HG03432 (cell line): ENCODE measurements at regions not wholly inside any gene's neighbourhood (a gene's known extent, or its start where the extent isn't known, plus 50 kb on each side); places are given as distances from the start of the nearest gene placed in this dataset.

Experiments
- ATAC-seq: cut with Tn5 transposase; IDR thresholded peaks from one replicate; pipeline ENCODE4 v1.9.1; 2021; ENCODE audit warnings: mild to moderate bottlenecking, moderate library complexity; ENCODE audit not compliant: unreplicated experiment

DNA sequence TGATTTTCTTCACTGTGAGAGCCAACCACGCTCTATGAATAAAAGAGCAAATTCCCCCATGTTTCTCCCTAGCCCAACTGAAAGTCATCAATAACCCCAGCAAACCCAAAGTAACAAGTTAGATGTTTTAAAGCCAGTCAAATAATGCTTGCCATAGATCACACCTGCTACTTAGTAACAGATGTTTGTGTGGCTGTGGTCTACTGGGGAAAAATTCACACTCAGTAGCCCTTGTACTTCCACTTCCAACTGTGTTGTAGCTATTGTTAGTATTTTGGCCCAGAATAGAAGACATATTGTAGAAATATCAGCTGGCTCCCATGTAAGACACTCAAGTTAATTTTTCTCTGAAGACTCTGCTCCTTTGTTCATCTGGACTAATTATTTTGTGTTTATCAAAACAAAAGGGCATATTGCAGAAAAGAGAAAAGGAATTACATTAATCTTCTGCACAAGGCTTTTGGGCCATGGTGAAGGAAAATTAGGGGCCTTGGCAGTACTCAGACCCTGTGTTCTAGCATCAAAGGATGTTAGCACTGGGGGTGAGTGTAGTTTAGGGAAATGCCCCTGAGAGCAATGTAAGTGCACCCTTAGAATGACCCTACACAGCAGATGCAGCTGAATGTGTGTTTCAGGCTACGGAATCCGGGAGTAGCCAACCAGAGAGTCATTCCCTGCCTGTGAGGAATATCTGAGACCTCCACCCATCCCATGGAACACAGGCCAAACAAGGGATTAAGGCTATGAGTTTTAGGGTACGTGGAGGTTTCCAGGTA lies 521.9 kb downstream of the EPHA4 start:
- peak; percentile 84 for ATAC-seq

DNA sequence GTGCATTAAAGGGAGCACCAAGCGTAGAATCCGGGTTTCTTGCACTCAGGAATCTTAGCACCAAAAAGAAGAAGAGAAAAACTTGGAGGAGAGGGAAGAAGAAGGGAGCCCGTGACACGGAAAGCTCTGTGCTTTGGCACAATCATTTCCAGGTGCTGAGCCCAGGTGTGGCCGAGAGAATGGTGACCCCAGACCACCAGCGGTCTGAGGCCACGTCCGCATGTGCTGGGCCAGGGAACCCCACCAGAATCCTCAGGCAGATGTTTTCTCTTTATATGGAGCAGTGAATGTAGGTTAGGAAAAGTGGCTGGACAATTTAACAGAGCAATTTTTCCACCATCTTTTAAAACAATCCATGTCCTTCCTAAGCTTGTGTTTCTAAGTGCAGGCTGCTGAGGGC lies 520.9 kb downstream of the EPHA4 start:
- no peak for ATAC-seq

DNA sequence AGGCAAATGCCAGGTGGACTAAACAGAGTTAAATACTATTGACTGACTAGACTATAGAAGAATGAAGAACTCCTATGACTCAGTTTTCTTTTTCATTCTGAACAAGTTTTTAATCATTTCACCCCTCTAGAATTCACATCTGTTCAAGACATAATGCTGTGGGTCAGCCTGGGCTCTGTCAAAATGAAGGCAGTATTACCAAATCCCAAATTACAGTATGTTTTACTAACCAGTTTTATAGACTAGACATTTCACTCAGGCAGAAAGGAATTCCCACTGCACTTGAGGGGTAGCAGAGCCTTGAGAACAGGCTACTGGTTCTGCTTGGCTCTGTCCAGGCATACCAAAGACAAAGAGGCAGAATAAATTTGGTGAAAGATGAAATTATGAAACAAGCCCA lies 511.7 kb downstream of the EPHA4 start:
- ATAC-seq: no peak

DNA sequence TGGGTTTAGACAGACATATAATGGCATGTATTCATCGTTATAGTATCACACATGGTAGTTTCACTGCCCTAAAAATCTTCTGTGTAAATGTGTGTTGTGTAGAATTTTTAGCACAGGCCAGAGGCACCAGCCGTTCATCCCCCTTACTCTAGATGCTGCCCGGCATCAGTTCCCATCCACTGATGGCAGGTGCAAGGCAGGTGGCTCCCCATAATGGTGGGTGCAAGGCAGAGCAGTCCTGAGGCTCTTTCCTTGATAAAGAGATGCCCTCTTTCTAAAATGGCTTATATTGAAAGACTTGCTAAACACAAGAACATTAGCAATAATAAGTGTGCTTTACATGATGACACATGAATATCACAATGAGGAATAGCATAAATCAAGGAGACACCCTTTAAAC lies 508.5 kb downstream of the EPHA4 start:
- ATAC-seq: no peak

DNA sequence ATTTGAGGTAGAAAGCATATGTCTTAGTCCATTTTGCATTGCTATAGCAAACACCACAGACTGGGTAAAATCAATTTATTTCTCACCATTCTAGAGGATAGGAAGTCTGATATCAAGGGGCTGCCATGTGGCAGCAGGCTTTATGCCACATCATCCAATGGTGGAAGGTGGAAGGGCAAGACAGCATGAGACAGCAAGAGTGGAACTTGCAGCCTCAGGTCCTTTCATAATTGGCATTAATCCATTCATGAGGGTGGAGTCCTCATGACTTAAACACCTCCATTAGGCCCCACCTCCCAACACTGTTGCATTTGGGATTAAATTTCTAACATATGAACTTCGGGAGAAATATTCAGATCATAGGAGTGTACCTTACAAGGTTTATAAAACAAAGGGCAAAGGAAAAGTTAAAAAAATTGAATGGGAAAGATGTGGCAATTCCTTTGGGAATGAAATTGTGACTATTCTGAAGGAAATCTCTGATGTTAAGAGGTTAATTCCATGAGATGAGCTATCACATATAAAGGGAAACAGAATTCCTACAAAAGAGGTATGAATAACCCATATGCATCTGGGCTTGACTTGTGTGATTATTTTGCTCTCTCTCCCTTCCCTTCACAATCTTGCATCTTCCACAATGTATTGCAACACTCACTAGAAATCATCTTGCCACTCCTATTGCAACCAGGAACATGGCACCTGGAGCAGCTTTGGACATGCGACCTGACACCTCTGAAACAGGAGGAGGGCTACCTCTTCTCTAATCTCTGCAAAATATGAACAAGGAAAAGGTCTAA lies 507.8 kb downstream of the EPHA4 start:
- no peak for ATAC-seq

DNA sequence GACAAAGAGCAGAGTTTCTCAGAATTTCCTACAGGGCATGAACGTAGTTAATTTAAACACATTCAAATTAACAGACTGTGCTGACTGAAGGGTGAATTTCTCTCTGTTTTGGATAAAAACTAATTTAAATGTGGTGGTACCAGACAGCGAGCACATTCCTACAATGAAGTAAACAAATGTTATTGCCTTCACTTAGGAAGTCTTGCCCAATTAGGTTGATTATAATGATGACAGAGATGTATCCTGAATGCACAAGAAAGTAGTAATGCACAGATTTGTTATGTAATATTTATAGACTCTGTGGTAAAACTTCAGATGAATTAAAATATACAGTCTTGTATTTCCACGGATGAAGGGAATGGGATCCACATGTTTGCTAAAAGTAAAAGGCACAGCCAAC lies 507.2 kb downstream of the EPHA4 start:
- ATAC-seq: no peak

DNA sequence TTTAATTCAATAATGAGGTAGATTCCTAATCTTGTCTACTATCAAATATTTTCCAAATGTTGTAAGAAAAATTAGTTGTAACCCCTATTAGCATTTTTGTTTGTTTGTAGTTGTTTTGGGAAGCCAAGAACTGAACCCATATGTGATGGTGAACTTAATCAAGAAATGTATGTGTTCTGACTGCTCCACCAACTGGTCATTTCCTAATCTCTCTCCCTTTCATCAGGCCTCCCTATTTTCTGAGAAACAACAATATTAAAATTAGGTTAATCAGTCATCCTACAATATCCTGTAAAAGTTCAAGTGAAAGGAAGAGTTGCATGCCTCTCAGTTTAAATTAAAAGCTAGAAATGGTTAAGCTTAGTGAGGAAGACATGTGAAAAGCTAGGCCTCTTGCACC lies 504.0 kb downstream of the EPHA4 start:
- no peak for ATAC-seq

DNA sequence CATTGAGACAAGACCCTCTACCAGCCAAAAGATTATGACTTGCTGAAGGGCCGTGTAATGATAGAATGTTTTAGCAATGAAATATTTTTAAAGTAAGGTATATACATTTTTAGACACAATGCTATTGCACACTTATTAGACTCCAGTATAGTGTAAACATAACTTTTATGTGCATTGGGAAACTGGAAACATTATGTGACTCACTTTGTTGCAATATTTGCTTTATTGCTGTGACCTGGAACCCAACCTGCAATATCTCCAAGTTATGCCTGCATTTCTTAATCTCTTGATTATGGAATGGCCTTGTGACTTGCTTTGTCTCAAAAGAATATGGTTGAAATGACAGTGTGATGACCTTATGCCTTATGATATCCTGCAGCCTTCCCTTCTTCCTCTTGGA lies 502.0 kb downstream of the EPHA4 start:
- ATAC-seq: no peak

DNA sequence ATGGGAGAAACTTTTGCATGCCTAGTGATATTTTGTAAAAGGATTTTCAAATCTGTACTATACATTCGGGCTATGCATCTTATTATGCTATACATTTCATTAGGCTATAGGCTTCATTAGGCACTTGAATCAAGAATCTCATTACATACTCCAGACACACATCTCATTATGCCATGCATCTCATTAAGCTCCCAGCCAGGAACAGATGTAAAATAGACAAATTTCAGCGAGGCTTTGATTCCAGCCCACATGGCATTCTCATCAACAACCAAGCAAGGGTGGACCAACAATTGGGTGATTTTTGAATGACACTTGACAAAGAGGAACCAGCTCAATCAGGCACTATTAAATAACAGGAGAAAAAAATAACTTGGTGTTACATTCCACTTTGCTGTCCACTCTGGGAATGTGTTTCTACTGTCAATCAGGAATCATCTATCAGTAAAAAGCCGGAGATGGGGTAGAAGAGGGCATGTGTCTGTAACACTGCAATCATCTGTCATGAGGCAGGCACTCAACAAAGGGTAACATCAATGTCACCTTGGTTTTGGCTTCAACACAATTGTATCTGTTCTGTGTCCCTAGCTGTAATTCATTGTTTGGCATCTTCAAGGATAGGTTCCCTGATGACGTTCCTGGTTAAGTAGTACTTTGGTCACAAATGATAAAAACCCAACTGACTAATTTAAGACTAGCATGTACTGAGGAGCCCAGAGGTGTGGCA lies 498.6 kb downstream of the EPHA4 start:
- ATAC-seq: no peak

DNA sequence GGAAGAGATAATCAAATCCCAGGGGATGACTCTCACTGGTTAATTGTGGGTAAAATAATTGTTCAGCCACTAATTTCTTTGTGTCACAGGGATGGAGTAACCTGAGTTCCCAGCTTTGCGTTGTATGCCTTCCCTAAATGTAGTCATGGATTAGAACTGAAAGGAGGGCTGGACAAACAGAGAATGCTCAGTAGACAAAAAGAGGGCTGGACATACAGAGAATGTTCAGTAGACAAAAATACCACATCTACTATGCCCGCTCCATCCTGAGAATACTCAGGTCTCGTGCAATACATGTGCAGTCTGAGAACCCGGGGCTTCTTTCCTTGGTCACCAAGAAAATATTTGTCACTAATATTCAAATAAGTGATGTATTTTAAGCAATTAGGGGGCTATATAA lies 497.9 kb downstream of the EPHA4 start:
- ATAC-seq: no peak

DNA sequence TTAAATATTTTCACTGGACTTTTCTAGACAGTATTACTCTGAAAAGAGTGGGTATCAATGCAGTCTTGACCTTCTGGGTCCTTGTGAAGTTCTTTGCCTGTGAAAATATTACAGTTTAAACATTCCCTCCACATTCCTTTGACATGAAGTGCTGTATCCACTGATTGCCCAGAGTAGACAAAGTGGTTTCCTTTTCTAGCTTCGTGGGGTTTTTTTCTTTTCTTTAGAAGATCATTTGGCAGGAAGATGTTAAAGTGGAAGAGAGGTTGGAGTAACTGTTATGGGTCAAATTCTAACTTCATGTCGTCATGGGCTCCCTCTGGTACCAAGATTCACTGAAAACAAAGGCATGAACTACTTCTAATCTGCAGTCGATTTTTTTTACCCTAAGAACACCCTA lies 496.9 kb downstream of the EPHA4 start:
- no peak for ATAC-seq

DNA sequence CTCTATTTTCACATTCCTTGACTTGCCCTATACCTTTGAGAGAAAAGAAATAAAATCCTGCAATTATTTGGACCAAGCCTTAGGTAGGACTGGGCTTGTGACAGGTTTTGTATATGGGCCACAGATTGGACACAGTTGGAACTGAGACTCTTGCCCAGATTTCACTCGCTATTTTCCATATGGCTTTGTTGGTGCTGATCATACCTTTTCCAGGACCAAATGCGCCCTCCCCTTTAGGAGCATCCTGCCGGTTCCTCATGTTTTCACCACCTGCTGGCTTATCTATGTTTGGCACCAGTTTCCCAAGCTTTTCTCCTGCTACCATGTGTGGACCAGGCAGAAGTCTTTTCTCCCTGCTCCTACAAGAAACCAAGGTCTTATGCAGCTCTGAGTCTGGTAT lies 494.9 kb downstream of the EPHA4 start:
- ATAC-seq: no peak

DNA sequence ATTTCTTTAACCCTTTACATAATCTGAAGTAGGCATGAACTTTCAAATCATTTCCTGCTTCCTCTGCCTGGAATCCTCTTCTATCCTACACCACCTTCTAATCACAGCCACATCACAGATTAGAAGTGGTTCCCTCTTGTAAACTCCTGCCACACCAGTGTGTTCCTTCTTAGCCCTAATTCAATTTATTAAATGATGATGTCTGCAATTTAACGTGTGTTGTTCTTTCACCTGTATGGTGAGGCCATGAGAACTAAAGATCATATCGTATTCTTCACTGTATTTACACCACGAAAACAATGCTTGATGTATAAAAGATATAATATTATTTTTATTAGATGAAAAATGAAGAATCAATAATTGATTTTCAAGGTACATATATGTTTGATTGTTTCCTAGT lies 494.3 kb downstream of the EPHA4 start:
- no peak for ATAC-seq

DNA sequence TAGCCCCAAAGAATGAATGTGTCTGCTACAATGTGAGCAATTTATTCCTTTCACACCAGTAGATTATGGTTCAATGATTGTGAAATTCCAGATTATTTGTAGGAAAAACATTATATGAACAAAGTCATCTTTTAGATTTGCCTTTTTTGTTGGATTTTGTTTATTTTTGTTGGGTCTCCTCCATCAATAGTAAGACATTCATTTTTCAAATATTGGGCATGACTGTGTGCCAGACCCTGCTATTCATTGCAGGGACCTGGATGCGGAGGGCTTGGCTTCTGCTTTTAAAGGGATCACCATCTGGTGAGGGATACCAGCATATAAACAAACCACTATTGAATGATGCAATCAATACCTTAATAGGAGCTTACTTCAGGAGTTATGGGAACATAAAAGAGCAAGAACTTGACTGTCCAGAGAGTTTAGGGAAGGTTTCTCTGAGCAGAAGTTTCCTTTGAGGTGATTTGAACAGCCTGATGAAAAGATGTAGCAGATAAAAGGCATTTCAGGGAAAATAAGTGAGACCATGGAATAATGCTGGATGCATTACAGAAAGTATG lies 486.7 kb downstream of the EPHA4 start:
- ATAC-seq: no peak

DNA sequence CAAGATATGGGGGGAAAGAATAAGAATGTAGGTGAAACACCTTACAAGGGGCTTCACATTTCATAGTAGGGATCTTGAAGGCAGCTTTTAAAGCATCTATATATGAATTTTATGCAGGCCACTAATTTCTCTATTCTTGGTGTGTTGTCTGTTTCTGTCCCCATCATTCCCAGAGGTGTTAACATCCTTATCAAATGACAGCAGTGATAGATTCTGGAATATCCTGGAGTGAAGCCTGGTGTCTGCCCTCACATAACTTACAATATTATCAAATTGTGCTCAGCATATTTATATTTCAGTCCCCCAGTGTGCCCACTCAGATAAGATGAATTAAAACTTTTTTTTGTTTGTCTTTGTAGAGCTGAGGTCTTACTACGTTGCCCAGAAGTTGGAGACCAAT lies 486.2 kb downstream of the EPHA4 start:
- ATAC-seq: no peak

DNA sequence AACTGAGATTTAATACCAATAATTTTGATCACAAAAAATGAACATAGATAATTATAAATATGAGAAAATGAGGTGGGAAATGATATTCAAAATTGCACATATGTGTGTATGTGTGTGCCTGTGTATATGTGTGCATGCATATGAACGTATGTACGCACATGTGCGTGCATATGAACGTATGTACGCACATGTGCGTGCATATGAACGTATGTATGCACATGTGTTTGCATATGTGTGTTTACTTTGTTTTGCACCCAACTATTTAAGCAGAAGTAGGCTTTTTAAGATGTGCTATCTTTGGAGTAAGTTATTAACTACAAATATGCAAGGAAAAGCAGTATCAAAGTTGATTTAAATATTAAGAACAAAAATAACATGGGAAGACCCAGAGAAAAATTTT lies 484.3 kb downstream of the EPHA4 start:
- no peak for ATAC-seq

DNA sequence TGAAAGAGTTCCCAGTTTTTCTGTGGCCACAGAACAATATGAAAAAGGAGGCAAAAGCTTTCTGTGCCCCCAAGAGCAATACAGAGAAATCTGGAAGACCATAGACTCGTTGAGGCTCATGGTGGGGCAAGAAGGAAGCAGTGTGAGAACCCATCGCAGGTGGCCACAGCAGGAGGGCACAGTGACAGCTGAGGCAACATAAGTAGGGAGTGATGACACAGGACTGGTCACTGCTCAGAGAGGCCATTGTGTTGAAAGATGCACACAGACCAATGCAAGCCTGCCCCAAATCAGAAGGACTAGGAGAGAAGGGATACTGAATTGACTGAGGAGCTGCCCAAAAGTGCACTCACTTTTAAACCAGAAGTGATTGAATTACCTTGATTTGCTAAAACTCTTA lies 483.6 kb downstream of the EPHA4 start:
- ATAC-seq: no peak

DNA sequence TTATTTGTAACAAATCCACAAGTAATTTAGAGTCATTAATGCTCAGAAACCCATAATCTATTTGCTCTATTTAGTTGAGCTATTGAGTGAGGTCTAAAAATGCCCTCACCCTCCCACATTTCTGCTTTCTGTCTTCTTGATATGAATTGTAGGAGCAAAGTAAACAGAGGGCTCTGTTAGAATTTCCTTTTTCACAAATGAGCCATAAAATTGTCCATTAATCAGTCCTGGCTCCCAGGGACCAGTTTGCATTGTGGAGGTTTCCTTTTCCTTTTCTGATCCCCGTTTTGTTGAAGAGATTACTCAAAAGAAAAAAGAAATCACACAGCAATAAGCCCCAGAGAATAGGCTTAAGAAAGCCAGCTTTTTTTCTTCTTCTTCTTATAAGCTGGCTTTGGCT lies 476.7 kb downstream of the EPHA4 start:
- no peak for ATAC-seq

DNA sequence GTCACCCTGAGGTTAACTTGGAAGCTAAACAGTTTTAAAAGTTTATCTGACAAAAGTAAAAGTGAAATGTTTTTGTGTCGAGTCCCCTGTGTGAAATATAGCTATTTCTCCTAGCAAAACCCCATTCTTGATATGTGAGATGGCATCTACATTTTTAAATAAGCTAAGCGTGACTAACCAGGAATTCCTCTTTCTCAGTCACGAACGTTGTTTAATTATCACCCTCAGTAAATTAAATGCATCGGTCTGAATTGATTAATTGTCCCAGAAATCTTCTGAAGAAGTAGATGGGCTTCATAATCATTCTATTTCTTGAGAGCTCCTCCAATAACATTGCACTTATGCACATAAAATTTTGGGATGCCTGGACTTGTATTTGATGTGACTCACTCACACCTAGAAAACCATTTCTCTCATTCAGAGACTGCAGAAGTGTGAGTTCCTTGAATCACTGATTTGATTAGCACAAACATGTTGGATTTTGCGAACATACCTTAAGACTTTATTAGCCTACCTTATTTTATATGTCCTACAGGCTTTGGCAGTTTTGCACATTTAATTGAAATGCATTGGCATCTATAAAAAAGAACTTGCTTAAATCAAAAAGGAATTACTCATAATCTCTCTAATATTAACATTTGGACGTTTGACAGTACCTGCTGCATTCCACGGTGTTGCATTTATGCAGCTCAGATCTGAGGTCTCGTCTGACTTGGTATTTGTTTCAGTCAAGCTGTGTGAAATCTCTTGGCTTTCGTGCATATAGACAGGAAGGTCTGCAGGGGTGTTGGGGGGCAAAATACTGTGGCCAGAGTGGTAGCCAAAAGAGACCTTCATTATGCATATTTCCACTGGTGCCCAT lies 475.2 kb downstream of the EPHA4 start:
- ATAC-seq: no peak

DNA sequence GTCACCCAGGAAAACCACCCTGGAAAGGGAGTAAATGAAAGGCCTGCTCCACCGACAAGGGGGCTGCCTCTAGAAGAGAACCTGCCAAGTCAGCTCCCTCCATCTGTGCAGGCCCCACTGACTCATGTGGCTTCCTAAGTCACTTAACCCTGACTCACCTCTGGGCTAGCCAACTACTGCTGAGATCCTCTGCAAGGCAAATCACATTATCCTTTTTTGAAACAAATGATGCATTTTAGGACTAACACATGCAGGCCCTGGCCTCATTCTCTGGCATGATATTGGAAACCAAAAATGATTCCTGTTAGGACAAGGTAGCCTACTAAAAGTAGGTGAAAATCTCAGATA lies 474.6 kb downstream of the EPHA4 start:
- ATAC-seq: no peak

DNA sequence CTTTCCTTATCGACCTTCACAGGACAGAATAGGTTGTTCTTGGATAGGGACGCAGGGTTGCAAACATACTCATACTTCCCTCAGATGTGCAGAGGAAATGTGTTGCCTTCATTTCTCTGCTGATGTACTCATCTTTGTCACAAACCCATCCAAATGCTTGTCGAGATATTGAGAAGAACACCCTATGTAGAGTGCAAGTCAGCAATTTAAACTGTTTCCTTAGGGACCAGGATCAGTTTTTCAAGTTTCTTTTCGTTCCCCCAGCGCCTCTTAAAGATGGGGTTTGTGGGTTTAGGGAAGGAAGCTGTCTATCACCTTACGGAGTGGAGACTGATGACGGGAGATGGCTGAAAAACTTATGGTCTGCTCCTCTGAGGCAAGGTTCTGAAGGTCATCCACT lies 474.2 kb downstream of the EPHA4 start:
- ATAC-seq: no peak
